GM21515 (cell line): ENCODE measurements at regions not wholly inside any gene's neighbourhood (a gene's known extent, or its start where the extent isn't known, plus 50 kb on each side); places are given as distances from the start of the nearest gene placed in this dataset.
"Not testable (repeated sequence)": the region's sequence is repeated elsewhere in the genome, so short reads cannot be mapped to it uniquely, and the experiment has no call there.

Source experiments
- ATAC-seq: cut with Tn5 transposase; IDR thresholded peaks from one replicate; pipeline ENCODE4 v1.9.1; 2021; ENCODE audit not compliant: unreplicated experiment

- no peak for ATAC-seq
These were observed 1560.2 kb downstream of the EFNB2 start for GRCh38 chr13:104975272-104975671.

- no peak for ATAC-seq
These were observed 1566.6 kb downstream of the EFNB2 start for GRCh38 chr13:104968876-104969275.

DNA sequence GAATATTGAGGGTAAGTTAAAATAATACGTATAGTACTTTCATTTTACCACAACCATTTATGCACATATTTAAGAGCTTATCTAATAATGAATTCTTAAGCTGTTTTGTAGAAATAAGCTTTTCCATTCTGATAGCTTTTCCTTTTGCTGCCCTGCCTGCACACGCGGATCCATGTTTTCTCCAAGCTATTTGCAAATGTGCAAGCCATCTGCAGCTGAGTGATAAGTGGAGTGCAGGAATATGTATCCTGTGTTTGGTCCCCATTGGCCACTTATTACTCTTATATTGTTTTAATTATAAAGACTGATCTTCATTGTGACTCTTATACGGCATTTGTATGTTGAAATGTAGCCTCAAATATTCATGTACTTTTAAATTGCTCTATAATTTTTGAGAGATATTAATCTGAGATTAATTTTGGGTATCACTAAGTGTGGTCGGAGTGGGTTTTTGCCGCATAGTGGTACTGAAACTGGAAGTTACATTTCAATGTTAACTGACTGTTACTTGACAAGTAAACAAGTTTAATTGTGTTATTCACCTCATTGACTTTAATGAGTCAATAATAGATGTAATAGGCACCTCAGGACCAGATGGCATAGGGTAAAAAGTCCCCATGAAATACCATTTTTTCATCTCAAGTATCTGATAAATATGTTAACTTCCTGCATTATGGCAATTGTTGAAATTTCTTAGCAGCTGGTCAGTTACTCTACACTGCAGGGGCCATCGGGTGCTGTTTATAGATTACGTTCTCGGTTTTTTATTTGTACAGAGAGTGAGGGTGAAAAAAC lies 1567.4 kb downstream of the EFNB2 start:
- ATAC-seq = no peak

GRCh38 chr13:104967376-104967775 lies 1568.1 kb downstream of the EFNB2 start:
- no peak for ATAC-seq

DNA sequence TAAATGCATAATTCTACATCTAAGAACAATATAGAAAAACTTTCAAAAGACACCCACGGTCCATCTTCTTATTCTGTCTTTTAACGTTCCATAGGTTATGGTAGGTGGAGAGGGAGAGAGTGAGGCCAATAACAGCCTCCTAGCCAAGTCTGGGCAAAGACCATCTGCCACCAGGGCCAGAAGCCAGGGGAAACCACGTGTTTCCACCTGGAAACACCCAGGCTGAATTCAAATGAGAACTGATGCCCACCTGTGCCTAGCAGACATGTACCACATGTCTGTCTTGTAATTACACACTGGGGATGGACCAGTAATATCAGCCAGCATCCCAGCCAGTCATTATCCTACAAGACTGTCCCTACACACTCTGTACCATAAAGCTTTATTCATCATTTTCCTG lies 1573.1 kb downstream of the EFNB2 start:
- ATAC-seq = no peak

DNA sequence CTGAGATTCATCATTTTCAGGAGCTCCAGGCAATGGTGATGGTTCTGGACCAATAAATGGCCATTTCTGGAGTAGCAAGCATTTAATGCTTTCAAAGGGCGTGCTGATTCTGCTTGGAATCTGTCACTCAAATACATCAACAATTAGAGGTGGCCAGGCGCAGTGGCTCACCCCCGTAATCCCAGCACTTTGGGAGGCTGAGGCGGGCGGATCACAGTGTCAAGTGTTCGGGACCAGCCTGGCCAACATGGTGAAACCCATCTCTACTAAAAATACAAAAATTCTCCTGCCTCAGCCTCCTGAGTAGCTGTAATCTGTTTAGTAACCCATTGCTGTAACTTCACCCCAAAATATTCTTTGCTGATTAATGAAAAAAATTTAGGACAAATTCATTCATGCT lies 1574.2 kb downstream of the EFNB2 start:
- ATAC-seq = no peak

DNA sequence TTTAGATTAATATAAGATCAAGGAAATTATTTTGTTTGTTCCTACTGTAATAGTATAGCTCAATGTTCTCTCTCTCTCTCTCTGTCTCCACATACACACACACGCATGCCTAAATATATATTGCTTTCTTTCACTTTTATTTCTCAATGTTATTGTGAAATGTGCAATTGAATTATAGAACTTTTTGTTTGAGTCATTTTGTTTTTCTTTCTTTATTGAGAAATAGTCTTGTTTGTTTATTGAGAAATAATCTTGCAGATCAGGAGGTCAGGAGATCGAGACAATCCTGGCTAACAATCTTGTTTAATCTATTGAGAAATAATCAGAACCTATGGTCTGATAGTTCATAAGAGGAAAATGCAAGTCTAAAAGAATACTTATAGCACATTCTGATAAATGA lies 1581.3 kb downstream of the EFNB2 start:
- no peak for ATAC-seq

DNA sequence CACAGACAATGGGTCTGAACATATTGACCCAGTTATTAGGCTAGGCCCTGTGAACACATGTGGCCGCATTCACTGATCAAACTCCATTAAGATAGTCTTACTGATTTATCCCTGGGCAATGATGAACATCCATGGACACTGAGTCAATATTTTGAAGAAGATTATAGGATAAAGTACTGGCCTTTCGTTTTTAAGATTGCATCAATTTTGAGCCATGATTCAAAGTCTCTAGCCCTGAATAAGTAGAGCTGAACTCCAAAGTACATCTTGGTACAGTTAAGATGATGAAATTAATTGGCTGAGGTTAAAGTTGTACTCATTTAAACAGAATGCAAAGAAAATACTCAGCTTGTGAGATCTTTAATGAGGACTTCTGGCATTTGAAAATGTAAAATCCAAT lies 1581.9 kb downstream of the EFNB2 start:
- no peak for ATAC-seq

- ATAC-seq = no peak
These were observed 1585.4 kb downstream of the EFNB2 start for GRCh38 chr13:104949840-104950740.

- no peak for ATAC-seq
These were observed 1591.3 kb downstream of the EFNB2 start for GRCh38 chr13:104944176-104944575.

GRCh38 chr13:104943331-104943730 lies 1592.1 kb downstream of the EFNB2 start:
- ATAC-seq = no peak

DNA sequence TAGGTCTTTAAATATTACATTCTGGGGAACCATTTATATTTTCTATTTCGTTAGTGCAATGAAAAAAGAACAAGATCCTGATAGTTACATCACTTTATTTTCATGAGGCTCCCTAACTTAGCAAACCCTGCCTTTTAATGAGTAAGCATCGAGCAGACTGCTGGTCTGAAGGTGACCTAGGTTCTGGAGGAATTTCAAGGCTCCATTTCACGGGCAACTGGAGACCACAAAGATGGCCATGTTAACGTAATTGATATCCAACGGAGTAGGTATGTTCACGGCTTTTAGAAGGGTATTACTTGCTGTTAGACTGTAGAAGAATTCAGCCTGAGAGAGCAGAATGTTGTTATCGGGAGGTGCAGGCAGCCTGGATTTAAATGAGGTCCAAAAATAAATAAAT lies 1597.6 kb downstream of the EFNB2 start:
- ATAC-seq = no peak

GRCh38 chr13:104936304-104936703 lies 1599.2 kb downstream of the EFNB2 start:
- no peak for ATAC-seq

GRCh38 chr13:104920513-104920912 lies 1614.9 kb downstream of the EFNB2 start:
- not testable (repeated sequence) for ATAC-seq

GRCh38 chr13:104920091-104920490 lies 1615.4 kb downstream of the EFNB2 start:
- ATAC-seq = no peak

DNA sequence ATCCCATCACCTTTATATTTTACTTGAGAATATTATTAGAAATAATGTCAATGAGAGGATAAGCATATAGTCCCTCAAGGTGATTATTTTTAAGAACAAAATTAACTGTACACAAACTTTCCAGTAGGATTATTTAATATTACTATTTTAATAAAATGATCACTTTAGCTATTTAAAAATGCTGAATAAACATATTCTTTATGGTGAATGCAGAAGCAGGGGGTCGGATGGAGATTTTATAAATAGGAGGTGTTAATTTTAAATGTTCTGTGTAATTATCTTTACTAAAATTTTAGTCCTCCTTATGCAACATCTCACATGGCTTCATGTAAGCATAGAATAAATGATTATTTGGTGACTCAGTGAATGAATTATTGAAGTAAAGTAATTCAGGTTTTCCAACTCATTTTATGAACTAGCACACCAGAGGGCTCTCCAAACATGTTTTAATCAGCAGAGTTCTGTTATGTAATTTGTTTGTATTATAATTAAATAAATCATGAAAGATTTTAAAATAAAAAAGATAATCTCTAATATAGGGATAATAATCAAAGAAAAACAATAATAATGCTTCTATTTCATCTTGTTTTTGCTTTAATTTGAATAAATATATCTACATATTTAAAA lies 1635.2 kb downstream of the EFNB2 start:
- no peak for ATAC-seq

GRCh38 chr13:104898484-104898883 lies 1637.0 kb downstream of the EFNB2 start:
- no peak for ATAC-seq

GRCh38 chr13:104895521-104895920 lies 1639.9 kb downstream of the EFNB2 start:
- no peak for ATAC-seq

- no peak for ATAC-seq
These were observed 1660.3 kb downstream of the EFNB2 start for GRCh38 chr13:104875038-104875754.

- ATAC-seq = no peak
These were observed 1663.3 kb downstream of the EFNB2 start for GRCh38 chr13:104872153-104872552.

DNA sequence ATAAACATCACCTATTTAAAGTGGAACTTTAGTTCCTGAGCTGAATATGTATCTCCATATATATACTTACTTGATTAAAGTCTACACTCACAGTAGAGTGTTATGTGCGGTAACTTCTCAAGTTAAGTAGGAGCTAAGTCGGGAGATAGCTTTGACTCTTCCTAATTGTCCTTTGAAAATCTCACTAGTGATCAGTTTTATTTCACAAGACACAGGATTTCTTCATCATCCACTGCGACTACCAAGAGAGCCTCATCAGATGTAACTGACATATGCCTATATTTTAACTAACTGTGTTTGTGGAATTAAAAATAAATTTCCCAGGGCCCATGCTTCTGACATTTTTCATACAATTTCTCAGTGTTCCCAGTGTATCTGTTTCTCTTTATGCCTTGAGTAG lies 1664.0 kb downstream of the EFNB2 start:
- no peak for ATAC-seq
